ENCODE measurements at regions not wholly inside any gene's neighbourhood (a gene's known extent, or its start where the extent isn't known, plus 50 kb on each side); places are given as distances from the start of the nearest gene placed in this dataset.

- DNase-seq (ENCODE audit: low read depth, low spot score), result no peak
Observed at GRCh38 chr7:43039346-43039745, 73.1 kb upstream of the HECW1 start.

GRCh38 chr7:43040461-43040860 lies 72.0 kb upstream of the HECW1 start:
- ChIA-PET CTCF (no interaction called here), POLR2A (no interaction called here)
- Histone ChIP-seq H3K4me3 (ENCODE audit: low read depth in 2 of 2, low read length in 2 of 2) (no peak overlapping the region), H3K27ac (ENCODE audit: low read length) (no peak overlapping the region), H3K9me3 (ENCODE audit: control insufficient read depth, insufficient read depth, low read depth, low read length) (0 out of 2 replicates have a peak, but pooled peaks cover 2% of the 10 kb centered on the region), H3K4me1 (ENCODE audit: control insufficient read depth, insufficient read depth, low read length) (no peaks in the 10 kb centered on the region), H3K36me3 (ENCODE audit: control insufficient read depth, insufficient read depth, low read length) (no peaks in the 10 kb centered on the region), H3K27me3 (ENCODE audit: control insufficient read depth, insufficient read depth, low read length) (0 out of 2 replicates have a peak, but pooled peaks cover 3% of the 10 kb centered on the region)
- TF ChIP-seq REST (IDR thresholded peaks at IDR 0.05; ENCODE audit: insufficient read depth in 1 of 2, low read depth in 2 of 2, low read length in 1 of 2), result no peak
- TF ChIP-seq TCF7L2 (IDR thresholded peaks at IDR 0.05; ENCODE audit: low read depth, low read length), result no peak
- no peak for TF ChIP-seq POLR2AphosphoS5 (IDR thresholded peaks at IDR 0.05; ENCODE audit: low read depth, low read length)
- TF ChIP-seq CTCF (IDR thresholded peaks at IDR 0.05), result no peak
- no peak for TF ChIP-seq SIN3A (IDR thresholded peaks at IDR 0.05; ENCODE audit: borderline replicate concordance, insufficient read depth, low read depth, low read length)
- intact Hi-C loops (cut with micrococcal nuclease; ENCODE audit: unreplicated experiment), result no loop called here
- ATAC-seq, result no peak
- no peak for DNase-seq (ENCODE audit: low read depth, low spot score)
- in situ Hi-C loops (cut with HindIII; ENCODE audit: low pct_unique_long_range_greater_than_20kb, low sequenced_read_pairs), result no loop called here
- no TSS peak for BruUV-seq (replicated peaks)

More at GRCh38 chr7:43039346-43039745, 73.1 kb upstream of the HECW1 start:
- Histone ChIP-seq H3K27ac (ENCODE audit: low read length) (no peak overlapping the region), H3K36me3 (ENCODE audit: control insufficient read depth, insufficient read depth, low read length) (no peaks in the 10 kb centered on the region), H3K4me3 (ENCODE audit: low read depth in 2 of 2, low read length in 2 of 2) (no peak overlapping the region), H3K4me1 (ENCODE audit: control insufficient read depth, insufficient read depth, low read length) (no peaks in the 10 kb centered on the region), H3K27me3 (ENCODE audit: control insufficient read depth, insufficient read depth, low read length) (no peaks in the 10 kb centered on the region), H3K9me3 (ENCODE audit: control insufficient read depth, insufficient read depth, low read depth, low read length) (0 out of 2 replicates have a peak, but pooled peaks cover 2% of the 10 kb centered on the region)
- no peak for TF ChIP-seq CTCF (IDR thresholded peaks at IDR 0.05)
- TF ChIP-seq REST (IDR thresholded peaks at IDR 0.05; ENCODE audit: insufficient read depth in 1 of 2, low read depth in 2 of 2, low read length in 1 of 2), result no peak
- no peak for TF ChIP-seq POLR2AphosphoS5 (IDR thresholded peaks at IDR 0.05; ENCODE audit: low read depth, low read length)
- ATAC-seq, result no peak
- ChIA-PET POLR2A (no interaction called here), CTCF (no interaction called here)
- in situ Hi-C loops (cut with HindIII; ENCODE audit: low pct_unique_long_range_greater_than_20kb, low sequenced_read_pairs) (no loop called here), intact Hi-C loops (cut with micrococcal nuclease; ENCODE audit: unreplicated experiment) (no loop called here)
- BruUV-seq (replicated peaks), result no TSS peak
